Activated CD8-positive, alpha-beta memory T cell treated with anti-CD3 and anti-CD28 coated beads for 24 hours (primary cell): ENCODE measurements at regions not wholly inside any gene's neighbourhood (a gene's known extent, or its start where the extent isn't known, plus 50 kb on each side); places are given as distances from the start of the nearest gene placed in this dataset.
"Not testable (repeated sequence)": the region's sequence is repeated elsewhere in the genome, so short reads cannot be mapped to it uniquely, and the experiment has no call there.

ENCODE experiments used
- DNase-seq: peaks from one replicate; pipeline ENCODE4 v3.0.0-alpha.2; 2020

DNA sequence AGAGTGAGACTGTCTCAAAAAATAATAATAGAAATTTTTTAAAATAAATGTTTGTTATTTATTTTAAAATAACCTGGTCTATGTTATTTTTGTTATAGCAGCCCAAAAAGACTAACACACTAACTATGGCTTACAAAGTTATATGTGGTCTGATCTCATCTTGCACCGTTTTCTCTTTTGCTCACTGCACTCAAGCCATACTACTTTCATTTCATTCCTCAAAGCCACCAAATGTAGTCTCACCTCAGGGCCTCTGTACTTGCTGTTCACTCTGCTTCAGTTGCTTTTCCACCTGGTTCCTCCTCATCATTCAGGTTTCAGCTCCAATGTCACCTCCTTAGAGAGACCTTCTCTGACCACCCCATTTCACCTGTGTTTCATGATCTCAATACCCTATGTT, 55.2 kb upstream of the MDM1 start:
- DNase-seq, result no peak

DNA sequence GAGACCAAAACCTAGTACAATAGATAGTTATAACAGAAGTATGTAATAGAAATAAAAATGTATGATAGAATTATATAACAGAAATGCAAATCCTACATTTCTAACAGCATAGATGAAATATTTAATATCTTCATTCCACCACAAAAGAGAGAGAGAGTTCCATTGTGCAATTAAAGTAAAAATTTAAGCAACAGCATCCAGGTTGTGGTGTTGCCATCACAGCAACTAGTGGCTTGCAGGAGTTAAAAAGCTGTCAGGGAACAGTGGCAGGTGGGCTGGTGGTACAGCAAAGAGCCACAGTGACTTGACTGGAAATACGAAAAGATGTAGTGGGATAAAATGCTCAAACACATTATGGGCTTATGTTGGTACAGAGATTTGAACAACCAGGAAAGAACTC, 57.1 kb upstream of the MDM1 start:
- DNase-seq, result no peak

DNA sequence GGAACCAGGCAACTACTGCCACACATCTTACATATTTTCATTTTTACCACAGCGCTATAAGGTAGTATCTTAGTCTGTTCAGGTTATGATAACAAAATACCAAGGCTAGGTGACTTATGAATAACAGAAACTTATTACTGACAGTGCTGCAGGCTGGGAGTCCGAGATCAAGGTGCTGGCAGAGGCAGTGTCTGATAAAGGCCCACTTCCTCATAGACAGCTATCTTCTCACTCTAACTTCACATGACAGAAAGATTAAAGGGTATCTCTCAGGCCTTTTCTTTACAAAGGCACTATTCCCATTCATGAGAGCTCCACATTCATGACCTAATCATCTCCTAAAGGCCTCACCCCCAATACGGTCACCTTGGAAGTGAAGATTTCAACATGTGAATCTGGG, 59.8 kb upstream of the MDM1 start:
- no peak for DNase-seq

DNA sequence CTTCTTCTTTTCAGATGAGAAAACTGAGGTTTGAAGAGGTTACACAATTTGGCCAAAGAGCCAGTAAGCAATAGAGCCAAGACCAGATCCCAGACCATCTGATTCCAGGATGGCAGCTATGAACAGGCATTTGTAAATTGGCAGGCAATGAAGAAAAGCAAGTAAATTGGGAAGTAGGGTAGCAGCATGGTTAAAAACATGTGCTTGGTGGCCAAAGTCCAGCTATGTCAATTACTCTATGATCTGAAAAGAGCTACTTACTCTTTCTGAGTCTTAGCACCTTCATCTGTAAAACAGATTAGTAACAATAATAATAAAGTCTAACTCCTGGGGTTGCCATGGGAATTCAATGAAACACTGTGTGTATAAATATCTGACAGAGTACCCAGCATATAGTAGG, 60.2 kb upstream of the MDM1 start:
- DNase-seq, result no peak

DNA sequence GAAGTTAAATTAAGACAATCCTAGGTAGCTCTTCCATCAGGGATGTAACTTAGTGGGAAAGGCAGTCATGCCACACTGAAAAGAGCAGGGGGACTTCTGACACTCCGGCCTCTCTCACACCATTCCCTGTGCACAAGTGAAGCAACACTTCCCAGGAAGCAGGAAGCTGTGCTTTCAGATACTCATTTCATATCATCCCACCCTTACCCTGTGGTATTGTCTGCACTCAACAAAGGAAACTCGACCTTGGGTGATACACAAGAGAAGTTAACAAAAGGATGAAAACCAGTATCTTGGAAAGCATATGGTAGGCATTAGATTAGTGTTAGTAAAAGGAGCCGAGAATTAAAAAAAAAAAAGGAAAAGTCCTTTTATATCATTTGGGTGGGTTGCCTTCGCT, 61.3 kb upstream of the MDM1 start:
- no peak for DNase-seq

DNA sequence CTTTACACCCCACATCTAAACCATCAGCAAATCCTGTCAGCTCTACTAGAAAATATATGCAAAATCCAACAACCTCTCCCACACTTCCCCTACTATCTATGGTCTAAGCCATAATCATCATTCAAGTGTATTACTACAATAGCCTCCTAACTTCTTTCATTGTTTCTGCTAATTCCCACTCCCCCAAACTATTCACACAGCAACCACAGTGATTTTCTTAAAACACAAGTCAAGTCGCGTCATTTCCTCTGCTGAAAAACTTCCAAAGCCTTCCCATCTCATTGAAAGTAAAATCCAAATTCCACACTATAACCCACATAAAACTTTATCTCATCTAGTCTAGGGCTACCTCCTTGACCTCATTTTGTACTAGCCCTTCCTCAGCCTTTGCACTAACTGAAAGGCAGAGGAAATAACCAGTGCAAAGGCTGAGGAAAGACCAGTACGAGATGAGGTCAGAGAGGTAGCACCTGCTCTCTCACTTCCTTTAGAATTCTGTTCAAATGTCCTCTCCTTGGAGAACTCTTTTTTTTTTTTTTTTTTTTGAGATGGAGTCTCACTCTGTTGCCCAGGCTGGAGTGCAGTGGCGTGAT, 65.5 kb upstream of the MDM1 start:
- no peak for DNase-seq

DNA sequence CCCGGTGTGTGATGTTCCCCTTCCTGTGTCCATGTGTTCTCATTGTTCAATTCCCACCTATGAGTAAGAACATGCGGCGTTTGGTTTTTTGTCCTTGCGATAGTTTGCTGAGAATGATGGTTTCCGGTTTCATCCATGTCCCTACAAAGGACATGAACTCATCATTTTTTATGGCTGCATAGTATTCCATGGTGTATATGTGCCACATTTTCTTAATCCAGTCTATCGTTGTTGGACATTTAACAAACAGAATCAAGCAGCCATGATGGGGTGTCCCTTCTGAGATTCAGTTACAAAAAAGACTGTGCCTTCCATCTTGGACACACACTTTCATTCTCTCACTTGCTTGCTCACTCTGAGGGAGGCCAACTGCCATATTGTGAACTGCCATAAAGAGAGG, 66.5 kb upstream of the MDM1 start:
- DNase-seq, result not testable (repeated sequence)

DNA sequence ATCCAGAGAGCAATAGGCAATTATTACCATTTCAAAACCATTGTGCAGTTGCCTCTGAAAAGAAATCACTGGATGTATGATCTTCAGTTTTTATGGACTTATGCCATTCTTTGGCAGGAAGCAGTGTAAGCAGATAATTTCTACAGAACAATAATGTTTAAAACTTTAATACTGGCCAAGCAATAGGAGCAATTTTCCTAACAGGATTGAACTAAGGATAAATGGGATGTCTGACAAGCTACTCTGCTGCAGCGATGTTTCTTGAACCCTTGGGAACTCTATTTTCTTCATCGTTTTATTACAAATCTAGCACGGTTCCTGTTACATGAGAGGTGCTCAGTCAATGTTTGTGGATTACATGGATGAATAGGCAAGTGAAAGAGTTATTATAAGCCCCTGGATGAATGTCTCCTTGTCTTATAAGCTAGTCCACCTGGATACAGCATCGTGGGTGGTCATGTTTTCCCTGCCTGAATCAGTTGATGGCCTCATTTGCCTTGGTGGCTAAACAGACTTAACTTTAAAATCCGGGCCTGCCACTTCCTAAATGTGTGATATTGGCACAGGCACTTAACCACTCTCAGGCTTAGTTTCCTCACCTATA, 68.2 kb upstream of the MDM1 start:
- no peak for DNase-seq

DNA sequence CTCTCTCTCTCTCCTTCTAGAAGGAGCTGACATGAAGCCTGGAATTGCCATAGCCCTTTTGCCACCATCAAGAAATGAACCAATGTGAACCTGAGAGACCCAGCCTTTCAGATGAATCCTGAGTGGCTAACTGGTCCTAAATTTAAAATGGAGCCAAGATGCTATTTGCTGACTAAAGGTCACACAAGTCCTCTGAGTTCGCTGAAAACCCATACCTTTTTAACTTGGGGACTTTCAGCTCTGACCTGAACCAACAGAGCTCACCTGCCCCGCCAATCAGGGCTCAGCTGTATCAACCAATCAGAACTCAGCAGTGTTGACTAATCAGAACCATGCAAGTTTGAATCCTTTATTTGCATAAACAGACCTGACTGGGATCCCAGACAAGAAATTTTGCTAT, 70.3 kb upstream of the MDM1 start:
- no peak for DNase-seq

DNA sequence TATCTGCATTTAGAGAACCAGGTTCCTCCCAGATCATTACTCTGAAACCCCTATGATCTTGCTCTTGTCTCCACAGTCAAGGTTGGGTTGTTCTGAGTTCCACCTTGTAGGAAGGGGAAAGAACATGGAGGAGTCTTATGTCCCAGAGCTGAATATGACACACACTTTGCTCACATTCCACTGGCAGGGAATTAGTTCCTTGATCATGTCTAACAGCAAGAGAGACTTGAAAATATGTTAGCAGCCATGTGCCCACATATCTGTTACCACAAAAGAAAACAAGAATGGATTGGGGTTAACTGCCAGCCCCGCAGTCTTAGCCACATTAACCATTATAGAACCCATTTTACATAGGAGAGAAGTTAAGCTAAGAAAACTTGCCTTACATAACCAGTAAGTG, 71.1 kb upstream of the MDM1 start:
- DNase-seq, result no peak

DNA sequence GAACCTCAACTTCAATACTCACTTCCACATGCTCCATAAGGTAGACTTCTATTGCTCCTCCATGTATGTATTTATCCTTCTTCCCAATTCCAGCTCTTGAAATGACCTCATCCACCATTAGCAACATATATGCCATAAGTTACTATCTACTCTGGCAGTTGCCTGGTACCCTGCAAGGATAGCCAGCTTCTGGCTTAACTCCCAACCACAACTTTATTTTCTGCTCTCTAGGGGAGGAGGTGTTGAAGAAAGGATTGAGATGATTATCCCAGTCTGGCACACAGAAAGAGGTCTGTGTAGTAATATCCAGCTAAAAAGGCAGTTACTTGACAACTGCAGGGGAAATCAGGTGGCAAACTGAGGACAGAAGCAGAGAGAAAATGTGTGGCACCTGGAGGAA, 71.5 kb upstream of the MDM1 start:
- DNase-seq, result no peak

DNA sequence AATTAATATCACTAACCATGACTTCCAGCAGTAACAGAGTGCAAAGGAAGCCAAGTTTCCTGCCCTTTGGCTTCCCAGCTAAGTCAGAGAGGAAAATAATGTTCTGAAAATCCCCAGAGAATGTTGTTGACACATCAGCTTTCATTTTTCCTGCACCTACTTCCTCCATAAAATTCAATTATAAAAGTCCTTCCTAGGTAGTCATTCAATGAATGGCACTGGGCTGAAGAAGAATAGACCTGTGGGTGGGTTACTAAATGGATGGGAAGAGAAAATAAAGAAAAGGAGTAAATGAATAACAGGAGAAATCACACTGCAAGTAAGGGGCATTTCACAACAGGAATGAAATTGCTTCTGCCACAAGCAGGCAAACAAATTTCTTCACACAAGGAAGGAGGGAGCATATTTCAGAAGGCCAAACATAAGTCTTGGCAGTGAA, 73.2 kb upstream of the MDM1 start:
- no peak for DNase-seq

DNA sequence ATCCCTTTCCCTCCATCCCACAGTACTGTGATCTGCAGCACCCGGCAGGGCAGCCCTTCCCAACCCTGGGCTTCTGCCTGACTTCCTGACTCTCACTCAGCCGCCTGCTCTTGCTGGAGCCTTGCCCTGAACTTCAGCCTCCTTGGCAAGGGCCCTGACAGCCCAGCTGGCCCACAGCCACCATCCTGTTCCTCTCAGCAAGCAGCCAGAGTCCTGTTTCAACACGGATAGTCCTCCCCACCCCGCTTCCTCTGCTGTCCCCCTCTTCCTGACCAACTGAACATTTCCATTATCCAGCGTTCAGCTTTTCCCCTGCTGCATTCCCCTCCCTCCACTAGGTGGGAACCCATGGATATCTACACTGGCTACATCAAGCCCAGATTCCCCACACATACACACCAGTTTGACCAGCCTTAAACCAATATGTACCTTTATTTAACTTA, 74.0 kb upstream of the MDM1 start:
- DNase-seq, result no peak

DNA sequence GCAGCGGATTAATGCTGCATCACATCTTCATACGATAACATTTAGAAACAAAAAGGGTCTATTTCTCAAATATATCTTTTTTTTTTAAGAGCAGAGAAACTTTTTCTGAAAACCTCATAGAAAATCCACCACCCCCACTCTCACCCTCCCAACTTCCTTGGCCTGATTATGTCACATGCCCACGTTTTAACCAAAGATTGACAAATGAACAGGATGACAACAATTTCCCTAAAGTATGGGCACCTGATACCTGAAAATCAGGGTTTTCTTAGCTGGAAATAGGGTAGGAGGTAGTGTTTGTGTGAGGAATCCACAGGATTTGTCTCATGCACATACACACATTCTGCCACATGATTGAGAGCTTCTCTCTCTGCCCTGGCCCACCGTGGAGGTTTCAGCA, 74.7 kb upstream of the MDM1 start:
- DNase-seq, result no peak

DNA sequence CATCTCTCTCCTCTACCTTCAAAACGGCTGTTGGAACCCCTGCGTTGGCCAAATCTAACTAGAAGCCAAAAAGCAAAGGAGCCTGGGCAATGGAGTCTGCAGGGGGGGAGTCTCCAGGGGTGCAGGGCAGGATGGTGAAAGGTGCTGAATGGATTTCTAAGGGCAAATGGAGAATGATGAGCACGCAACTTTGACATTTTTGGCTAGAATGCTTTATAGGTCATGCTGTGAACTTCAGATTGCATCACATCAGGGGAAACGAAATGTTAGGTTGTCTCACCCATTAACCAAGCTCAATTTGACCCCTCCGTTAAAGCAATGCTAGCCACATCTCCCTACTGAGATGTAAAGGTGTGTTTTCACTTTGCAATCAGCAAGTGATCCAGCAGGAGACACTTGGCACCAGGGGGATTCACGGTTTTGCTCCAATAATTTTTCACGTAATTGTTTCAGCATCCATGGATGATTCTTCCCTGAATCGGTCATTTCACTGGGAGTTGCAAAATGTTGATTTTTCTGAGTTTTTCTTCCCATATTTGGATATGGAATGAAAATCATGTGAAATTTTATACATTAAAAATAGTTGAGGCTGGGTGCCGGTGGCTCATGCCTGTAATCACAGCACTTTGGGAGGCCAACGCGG, 78.0 kb upstream of the MDM1 start:
- DNase-seq, result no peak

DNA sequence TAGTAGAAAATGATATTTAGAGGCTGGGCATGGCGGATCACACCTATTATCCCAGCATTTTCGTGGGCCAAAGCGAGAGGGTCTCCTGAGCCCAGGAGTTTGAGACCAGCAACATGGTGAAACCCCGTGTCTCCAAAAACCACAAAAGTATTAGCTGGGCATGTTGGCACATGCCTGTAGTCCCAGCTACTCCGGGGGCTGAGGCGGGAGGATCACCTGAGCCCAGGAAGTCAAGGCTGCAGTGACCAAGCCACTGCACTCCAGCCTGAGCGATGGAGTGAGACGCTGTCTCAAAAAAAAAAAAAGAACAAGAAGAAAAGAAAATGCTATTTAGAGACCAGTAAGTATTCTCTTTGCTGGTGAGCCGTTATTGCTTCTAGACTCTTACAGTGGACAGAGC, 79.2 kb upstream of the MDM1 start:
- no peak for DNase-seq

DNA sequence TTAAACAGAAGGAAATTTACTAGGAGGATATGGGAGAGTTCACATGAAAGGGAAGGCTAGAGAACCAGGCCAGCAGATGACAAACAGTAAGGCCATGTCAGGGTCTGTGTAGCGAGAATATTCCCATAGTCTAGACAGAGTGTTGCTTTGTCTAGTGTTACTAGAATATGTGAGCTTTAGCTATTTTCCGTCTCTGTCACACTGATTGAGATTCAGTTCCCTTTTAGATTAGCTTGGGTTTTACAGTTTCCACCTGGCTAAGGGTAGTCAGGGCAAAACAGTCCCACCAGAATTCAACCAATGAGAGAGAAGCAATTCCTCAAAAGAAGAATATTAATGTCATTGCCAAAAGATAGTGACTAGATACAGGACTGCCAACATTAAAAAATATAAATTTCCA, 82.8 kb upstream of the MDM1 start:
- no peak for DNase-seq

DNA sequence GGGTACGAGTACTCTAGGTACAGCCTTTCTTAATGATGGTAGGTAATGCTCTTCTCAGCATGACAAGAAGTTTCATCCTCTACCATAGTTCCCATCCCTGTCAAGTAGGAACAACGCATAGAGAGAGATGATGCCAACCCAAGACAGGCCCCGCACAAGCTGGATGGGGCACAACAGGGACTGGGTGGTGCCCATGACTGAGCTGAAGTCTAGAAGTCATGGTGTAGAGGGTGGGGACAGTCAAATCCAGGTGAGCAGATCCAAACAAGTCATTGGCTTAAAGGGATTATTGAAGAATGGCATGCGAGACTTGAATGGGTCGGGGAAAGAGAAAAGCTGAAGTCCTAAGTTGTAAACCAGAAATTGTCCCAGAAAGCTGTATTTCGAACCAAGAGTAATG, 84.2 kb upstream of the MDM1 start:
- no peak for DNase-seq

DNA sequence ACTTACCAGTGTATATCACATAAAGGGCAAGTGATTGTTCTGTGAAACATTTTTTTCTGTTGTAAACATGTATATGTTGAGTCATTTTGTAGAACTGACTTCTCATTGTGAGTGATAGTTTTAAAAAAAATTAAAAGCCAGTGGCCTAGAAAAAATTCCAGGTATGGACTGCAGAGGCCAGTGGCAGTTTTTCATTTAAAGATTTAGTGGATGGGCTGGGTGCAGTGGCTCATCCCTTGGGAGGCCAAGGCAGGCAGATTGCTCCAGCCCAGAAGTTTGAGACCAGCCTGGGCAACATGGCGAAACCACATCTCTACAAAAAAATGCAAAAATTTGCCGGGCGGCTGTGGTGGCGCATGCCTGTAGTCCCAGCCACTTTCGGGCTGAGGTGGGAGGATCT, 84.7 kb upstream of the MDM1 start:
- DNase-seq, result no peak

DNA sequence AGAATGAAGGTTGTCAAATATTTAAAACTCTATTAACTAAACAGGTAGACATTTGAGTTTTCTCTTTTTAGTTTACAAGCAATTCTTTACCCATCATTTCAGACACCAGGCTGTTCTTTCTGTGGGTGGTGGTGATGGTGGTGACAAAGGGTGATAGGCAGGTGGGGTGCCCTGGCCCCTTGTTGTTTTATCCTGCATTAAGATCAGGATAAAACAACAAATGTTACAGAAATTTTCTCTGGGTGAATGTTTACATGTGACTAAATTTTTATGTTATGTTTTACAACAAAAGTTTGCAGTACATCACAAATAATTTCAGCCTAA, 85.9 kb upstream of the MDM1 start:
- DNase-seq, result no peak

DNA sequence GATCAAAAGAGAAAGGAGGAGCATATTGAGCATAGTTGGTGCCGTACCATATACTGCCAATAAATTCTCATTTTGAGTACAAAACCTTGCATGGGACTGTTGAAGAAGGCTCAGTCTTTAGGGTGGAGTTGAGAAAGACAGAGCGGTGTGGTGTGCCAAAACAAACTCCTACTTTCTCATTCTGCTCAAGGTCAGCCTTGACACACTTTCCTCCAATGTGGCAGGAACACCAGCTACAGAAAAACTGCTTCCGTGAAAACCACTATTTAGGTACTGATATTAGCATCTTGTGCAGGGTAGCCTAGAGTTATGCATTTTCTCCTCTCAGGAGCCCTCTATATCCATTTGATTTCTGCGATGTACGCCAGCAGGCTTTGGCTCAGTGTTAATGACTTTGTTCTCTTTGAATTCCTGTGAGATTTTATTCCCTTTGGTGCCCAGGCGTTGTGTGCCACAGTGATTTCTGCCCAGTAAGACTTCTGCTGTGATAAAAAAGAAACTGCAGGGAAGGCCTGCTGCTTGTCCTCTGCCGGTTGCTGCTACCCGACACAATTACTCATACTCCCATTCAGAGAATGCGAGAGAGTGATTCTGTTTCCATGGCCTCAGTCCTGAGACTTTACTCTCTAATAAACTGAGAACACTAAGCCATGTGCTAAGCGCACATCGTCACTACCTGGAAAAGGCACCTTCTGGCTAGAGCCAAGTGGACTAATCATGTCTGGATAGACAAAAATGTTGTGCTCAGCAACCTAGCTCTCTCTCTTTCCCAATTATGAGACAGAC, 88.3 kb upstream of the MDM1 start:
- no peak for DNase-seq

DNA sequence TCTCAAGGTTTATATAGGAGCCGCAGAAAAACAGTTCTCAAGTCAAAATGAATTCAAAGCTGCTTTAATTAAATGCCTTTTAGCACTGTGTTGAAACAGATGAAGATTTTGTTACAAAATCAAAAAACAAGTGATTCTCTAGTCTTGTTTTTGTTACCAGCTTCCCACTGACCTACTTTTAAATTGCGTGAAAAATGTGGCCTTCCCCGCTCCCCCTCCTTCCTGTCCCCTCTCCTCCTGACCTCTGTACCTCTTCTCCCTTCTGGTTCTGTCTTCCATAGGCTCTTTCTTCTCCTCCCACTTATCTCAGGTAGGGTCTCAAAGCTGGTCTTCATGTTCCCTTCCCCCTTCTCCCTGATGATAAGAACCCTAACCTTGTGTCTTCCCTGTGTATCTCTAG, 90.0 kb upstream of the MDM1 start:
- no peak for DNase-seq

DNA sequence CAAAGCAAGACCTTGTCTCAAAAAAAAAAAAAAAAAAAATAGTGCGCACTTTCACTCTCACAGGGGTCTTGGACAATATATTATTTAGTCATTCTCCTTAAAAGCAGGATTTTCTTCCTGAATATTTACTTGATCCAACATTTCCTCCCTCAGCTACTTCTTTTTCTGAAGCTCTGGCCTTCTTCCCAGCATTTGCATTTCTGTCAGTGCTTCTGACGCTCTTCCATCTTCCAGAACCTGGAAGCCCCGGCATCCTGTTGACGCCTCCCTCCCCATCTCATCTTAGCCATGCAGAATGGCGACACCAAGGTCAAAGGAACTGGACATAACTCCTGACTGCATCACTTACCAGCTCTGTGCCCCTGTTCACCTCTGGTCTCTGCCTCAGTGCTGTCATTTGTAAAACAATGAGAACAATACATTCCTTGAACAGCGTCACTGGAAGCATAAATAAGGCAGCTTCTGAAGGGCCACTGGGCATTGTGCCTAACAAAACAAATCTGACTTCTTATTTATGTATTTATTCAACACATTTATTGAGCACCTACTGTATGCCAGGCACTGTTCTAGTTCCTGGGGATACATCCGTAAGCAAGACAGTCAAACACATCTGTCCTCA, 90.9 kb upstream of the MDM1 start:
- DNase-seq, result no peak

DNA sequence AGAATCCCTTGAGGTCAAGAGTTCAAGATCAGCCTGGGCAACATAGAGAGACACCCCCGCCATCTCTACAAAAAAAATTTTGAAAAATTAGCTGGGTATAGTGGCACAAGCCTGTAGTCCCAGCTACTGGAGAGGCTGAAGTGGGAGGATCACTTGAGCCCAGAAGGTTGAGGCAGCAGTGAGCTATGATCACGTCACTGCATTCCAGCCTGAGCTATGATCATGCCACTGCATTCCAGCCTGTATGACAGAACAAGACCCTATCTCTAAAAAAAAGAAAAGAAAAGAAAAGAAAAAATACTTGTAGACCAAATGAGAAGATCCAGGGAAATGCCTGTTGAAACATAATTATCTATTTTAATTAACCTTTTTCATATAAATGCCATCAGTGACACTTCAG, 93.8 kb upstream of the MDM1 start:
- DNase-seq, result no peak
